Panc1 (cell line): ENCODE measurements at regions not wholly inside any gene's neighbourhood (a gene's known extent, or its start where the extent isn't known, plus 50 kb on each side); places are given as distances from the start of the nearest gene placed in this dataset.
"Not testable (repeated sequence)": the region's sequence is repeated elsewhere in the genome, so short reads cannot be mapped to it uniquely, and the experiment has no call there.

Source experiments
- CTCF ChIP-seq: fragments of 450-650 bp; IDR thresholded peaks from 2 replicates; pipeline ENCODE4 v1.5.1; 2017; ENCODE audit warnings: mild to moderate bottlenecking
- POLR2AphosphoS5 ChIP-seq: IDR thresholded peaks from 2 replicates; pipeline ENCODE4 v1.6.1; 2012; ENCODE audit warnings: mild to moderate bottlenecking, low read depth, low read length, moderate library complexity

- not testable (repeated sequence) for TF ChIP-seq CTCF, POLR2AphosphoS5
Measured at GRCh38 chr1:120289601-120290074, 113.3 kb upstream of the SEC22B start.
